GM23248 (cell line): ENCODE measurements at regions not wholly inside any gene's neighbourhood (a gene's known extent, or its start where the extent isn't known, plus 50 kb on each side); places are given as distances from the start of the nearest gene placed in this dataset.

ENCODE experiments used
- DNase-seq: peaks from one replicate; pipeline ENCODE4 v3.0.0-alpha.2; 2015
- H2AFZ ChIP-seq: fragments of 200-600 bp; sonication (generic); 2 replicates; pipeline ENCODE4 v1.6.1; 2016; ENCODE audit warnings: antibody characterized with exemption
- H3F3A ChIP-seq: fragments of 200-600 bp; sonication (generic); 2 replicates; pipeline ENCODE4 v1.6.1; 2016; ENCODE audit warnings: mild to moderate bottlenecking, antibody characterized with exemption, mixed run types; ENCODE audit not compliant: insufficient read depth
- H3K27ac ChIP-seq: fragments of 200-600 bp; sonication (generic); 2 replicates; pipeline ENCODE4 v1.5.1; 2016; ENCODE audit warnings: mild to moderate bottlenecking
- H3K27me3 ChIP-seq: fragments of 200-600 bp; sonication (generic); replicated peaks from 2 replicates; pipeline ENCODE4 v1.6.1; 2016; ENCODE audit warnings: mild to moderate bottlenecking; ENCODE audit not compliant: insufficient read depth
- H3K36me3 ChIP-seq: fragments of 200-600 bp; sonication (generic); 2 replicates; pipeline ENCODE4 v1.6.1; 2016; ENCODE audit warnings: low read depth, mild to moderate bottlenecking
- H3K4me1 ChIP-seq: fragments of 200-600 bp; sonication (generic); 2 replicates; pipeline ENCODE4 v1.6.1; 2016; ENCODE audit warnings: mild to moderate bottlenecking; ENCODE audit not compliant: insufficient read depth
- H3K4me2 ChIP-seq: fragments of 200-600 bp; sonication (generic); one replicate; pipeline ENCODE4 v1.6.1; 2016; ENCODE audit warnings: mild to moderate bottlenecking; ENCODE audit not compliant: unreplicated experiment
- H3K4me3 ChIP-seq: fragments of 200-600 bp; sonication (generic); 2 replicates; pipeline ENCODE4 v1.5.1; 2016; ENCODE audit warnings: mild to moderate bottlenecking
- H3K79me2 ChIP-seq: fragments of 200-600 bp; sonication (generic); 2 replicates; pipeline ENCODE4 v1.6.1; 2016; ENCODE audit warnings: mild to moderate bottlenecking; ENCODE audit not compliant: insufficient read depth
- H3K9ac ChIP-seq: fragments of 200-600 bp; sonication (generic); 2 replicates; pipeline ENCODE4 v1.6.1; 2016; ENCODE audit warnings: mild to moderate bottlenecking
- H3K9me2 ChIP-seq: fragments of 200-600 bp; sonication (generic); 2 replicates; pipeline ENCODE4 v1.6.1; 2016; ENCODE audit warnings: mixed run types, mild to moderate bottlenecking, moderate library complexity; ENCODE audit not compliant: insufficient read depth
- H3K9me3 ChIP-seq: fragments of 200-600 bp; sonication (generic); one replicate; pipeline ENCODE4 v1.6.1; 2017; ENCODE audit warnings: low read depth
- H4K20me1 ChIP-seq: fragments of 200-600 bp; sonication (generic); 2 replicates; pipeline ENCODE4 v1.6.0; 2016; ENCODE audit not compliant: insufficient read depth
- EZH2 ChIP-seq: fragments of 200-600 bp; sonication (generic); IDR thresholded peaks from 2 replicates; pipeline ENCODE4 v1.6.1; 2018; ENCODE audit warnings: antibody characterized with exemption, mild to moderate bottlenecking; ENCODE audit not compliant: insufficient read depth, poor library complexity, severe bottlenecking
- EZH2phosphoT487 ChIP-seq: fragments of 200-600 bp; sonication (generic); IDR thresholded peaks from 2 replicates; pipeline ENCODE4 v1.6.1; 2018; ENCODE audit warnings: antibody characterized with exemption, moderate library complexity, mild to moderate bottlenecking, low read depth; ENCODE audit not compliant: insufficient read depth
- WGBS, 2 experiments: methylation state at CpG; one replicate each; pipeline ENCODE4 v1.1.6; 2015 to 2017; ENCODE audit warnings: low lambda C conversion rate in 2 of 2, low coverage in 1 of 2; ENCODE audit errors: missing lambda C conversion rate in 2 of 2; 5-methylcytosine and 5-hydroxymethylcytosine counted together
- in situ Hi-C: fragments of 300-500 bp; cut with MboI; formaldehyde crosslinking; loops from 2 replicates; pipeline ENCODE4 v1.15.0; 2020

DNA sequence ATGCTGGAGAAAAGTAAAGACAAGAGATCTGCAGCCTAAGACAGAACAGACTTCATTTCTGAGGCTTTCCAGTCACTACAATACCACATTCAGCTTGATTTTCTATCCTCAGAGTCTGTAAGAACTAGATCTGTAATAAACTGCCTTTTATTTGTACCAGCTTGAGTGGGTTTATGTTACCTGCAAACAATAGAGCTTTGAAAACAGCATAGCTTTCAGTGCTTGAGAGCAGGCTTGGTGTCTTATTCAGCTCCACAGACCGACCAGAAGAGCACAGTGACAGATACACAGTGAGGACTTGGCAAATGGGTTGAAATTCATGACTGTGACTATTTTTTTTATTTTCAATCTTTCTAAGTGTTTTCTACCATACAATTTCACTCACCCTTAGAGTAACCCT is 207.8 kb upstream of the OTX2 start:
- no peaks in the 10 kb centered on the region for H3K27me3 ChIP-seq
- H3K9me2 ChIP-seq = no peaks in the 10 kb centered on the region
- H3K9me3 ChIP-seq = peaks cover 4% of the 10 kb centered on the region
- 0% methylated on average over 1 of the region's 1 CpG for WGBS, 2 experiments
- H3K79me2 ChIP-seq = no peaks in the 10 kb centered on the region
- no peak overlapping the region for H3K4me2 ChIP-seq
- DNase-seq = no peak
- H3K4me3 ChIP-seq = no peak overlapping the region
- H3K27ac ChIP-seq = no peak overlapping the region
- H4K20me1 ChIP-seq = no peaks in the 10 kb centered on the region
- in situ Hi-C loops = no loop called here
- H3K4me1 ChIP-seq = no peaks in the 10 kb centered on the region
- no peak for TF ChIP-seq EZH2
- TF ChIP-seq EZH2phosphoT487 = no peak
- no peaks in the 10 kb centered on the region for H3K36me3 ChIP-seq
- no peaks in the 10 kb centered on the region for H3F3A ChIP-seq
- H2AFZ ChIP-seq = no peak overlapping the region
- H3K9ac ChIP-seq = no peak overlapping the region

DNA sequence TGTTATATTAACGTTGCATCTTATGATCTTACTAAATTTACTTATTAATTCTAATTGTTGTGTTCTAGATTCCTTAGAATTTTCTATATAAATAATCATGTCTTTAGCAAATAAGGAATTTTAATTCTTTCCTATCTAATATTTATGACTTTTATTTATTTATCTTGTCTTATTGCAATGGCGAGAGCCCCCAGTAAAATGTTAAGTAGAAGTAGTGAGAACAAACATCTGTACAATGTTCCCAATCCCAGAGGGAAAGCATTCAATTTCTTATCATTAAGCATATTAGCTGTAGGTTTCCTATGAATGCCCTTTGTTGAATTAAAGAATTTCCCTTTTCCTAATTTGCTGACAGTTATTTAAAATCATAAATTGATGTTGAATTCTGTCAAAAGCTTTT is 203.7 kb upstream of the OTX2 start:
- no peaks in the 10 kb centered on the region for H3K27me3 ChIP-seq
- H3K9me3 ChIP-seq = peaks cover 4% of the 10 kb centered on the region
- H3K4me3 ChIP-seq = no peak overlapping the region
- H4K20me1 ChIP-seq = no peaks in the 10 kb centered on the region
- H3K4me1 ChIP-seq = no peaks in the 10 kb centered on the region
- H3K4me2 ChIP-seq = no peak overlapping the region
- WGBS, 2 experiments = 20 to 31% methylated on average over 2 of the region's 2 CpGs
- H3K9ac ChIP-seq = no peak overlapping the region
- no peak overlapping the region for H3K27ac ChIP-seq
- H3K36me3 ChIP-seq = no peaks in the 10 kb centered on the region
- H3K79me2 ChIP-seq = no peaks in the 10 kb centered on the region
- no peak for TF ChIP-seq EZH2phosphoT487
- TF ChIP-seq EZH2 = no peak
- in situ Hi-C loops = no loop called here
- H3F3A ChIP-seq = no peaks in the 10 kb centered on the region
- H2AFZ ChIP-seq = no peak overlapping the region
- no peaks in the 10 kb centered on the region for H3K9me2 ChIP-seq
- DNase-seq = no peak

DNA sequence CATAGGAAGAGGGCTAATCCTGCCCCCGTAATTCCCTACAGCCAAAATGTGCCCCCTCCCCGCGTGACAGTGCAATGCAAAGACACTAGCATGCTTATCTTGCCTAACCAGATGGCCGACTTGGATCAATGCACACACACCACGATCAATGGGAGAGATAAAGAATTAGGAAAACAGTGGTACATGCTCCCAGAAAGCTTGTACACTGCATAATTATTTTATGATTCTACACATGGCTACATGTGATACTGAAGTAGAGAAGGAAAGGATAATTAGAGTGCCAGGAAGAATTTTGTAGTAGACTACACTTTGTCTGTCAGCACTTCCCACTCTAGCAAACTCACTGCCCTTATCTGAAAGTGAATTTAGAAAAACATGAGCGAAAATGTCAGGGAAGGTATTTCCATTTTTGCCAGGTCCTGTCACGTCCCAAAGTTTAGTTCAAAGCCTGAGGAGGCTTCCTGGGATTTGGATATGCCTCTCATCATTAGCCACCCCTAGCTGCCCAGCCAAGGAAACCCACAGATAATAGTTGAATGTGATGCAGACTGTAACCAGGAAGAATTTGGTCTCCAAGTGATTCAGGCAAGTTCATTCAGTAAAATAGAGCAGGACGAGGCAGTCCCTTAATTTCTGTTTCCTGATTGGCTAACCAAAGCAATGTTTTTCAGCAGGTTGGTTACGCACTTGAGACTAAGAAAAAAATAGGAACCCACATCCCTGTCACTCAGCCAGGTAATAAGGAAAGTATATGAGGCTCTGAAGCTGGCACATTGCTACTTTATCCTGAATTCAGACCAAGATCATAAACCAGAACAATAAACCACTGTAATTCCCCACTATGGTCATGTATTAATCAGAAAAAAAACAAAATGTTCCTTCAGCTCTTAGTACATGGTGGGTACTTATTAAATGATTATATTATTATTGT is 199.6 kb upstream of the OTX2 start:
- Histone ChIP-seq H2AFZ (no peak overlapping the region), H3K4me3 (no peak overlapping the region), H3K4me1 (no peaks in the 10 kb centered on the region), H3K9me2 (no peaks in the 10 kb centered on the region), H3K4me2 (no peak overlapping the region), H3K9me3 (peaks cover 4% of the 10 kb centered on the region), H4K20me1 (no peaks in the 10 kb centered on the region), H3K36me3 (no peaks in the 10 kb centered on the region), H3K9ac (no peak overlapping the region), H3K27me3 (no peaks in the 10 kb centered on the region), H3K79me2 (no peaks in the 10 kb centered on the region), H3K27ac (no peak overlapping the region), H3F3A (no peaks in the 10 kb centered on the region)
- 11 to 12% methylated on average over 9 of the region's 9 CpGs for WGBS, 2 experiments
- TF ChIP-seq EZH2phosphoT487 = no peak
- TF ChIP-seq EZH2 = no peak
- DNase-seq = no peak
- in situ Hi-C loops = no loop called here

DNA sequence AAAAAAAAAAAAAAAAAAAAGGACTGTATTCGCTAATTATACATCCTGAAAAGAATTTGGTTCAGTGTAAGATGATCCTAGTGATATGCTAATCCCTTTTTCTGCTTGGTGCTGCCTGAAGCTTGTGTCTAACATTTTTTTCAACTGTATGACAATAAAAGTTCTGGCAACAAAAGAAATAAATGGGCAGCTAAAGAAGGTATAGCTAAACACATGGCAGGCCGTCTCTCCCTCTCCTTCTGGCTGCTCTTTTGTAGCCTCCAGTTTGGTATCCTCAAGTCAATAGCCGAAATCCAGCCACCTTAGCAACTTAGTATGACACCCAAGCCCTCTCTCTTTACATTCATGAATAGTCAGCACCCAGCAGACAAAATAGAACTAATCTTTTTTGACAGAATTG is 198.3 kb upstream of the OTX2 start:
- no peaks in the 10 kb centered on the region for H3K9me2 ChIP-seq
- DNase-seq = no peak
- no peak overlapping the region for H2AFZ ChIP-seq
- H3K9ac ChIP-seq = no peak overlapping the region
- H3K27ac ChIP-seq = no peak overlapping the region
- in situ Hi-C loops = no loop called here
- H3K9me3 ChIP-seq = no peaks in the 10 kb centered on the region
- no peaks in the 10 kb centered on the region for H3K79me2 ChIP-seq
- no peaks in the 10 kb centered on the region for H3K4me1 ChIP-seq
- no peaks in the 10 kb centered on the region for H3K36me3 ChIP-seq
- H3K4me3 ChIP-seq = no peak overlapping the region
- no peaks in the 10 kb centered on the region for H4K20me1 ChIP-seq
- 7 to 11% methylated on average over 3 of the region's 3 CpGs for WGBS, 2 experiments
- H3K4me2 ChIP-seq = no peak overlapping the region
- H3F3A ChIP-seq = no peaks in the 10 kb centered on the region
- no peak for TF ChIP-seq EZH2
- TF ChIP-seq EZH2phosphoT487 = no peak
- H3K27me3 ChIP-seq = no peaks in the 10 kb centered on the region
